Hematopoietic multipotent progenitor cell treated with erythropoietin and hydrocortisone succinate and interleukin-3 and kit ligand, for 17 days (in vitro differentiated cells): ENCODE measurements at regions not wholly inside any gene's neighbourhood (a gene's known extent, or its start where the extent isn't known, plus 50 kb on each side); places are given as distances from the start of the nearest gene placed in this dataset.
"Not testable (repeated sequence)": the region's sequence is repeated elsewhere in the genome, so short reads cannot be mapped to it uniquely, and the experiment has no call there.

Experiments
- DNase-seq: peaks from one replicate; pipeline ENCODE4 v3.0.0-alpha.2; 2015; ENCODE audit warnings: low spot score

DNA sequence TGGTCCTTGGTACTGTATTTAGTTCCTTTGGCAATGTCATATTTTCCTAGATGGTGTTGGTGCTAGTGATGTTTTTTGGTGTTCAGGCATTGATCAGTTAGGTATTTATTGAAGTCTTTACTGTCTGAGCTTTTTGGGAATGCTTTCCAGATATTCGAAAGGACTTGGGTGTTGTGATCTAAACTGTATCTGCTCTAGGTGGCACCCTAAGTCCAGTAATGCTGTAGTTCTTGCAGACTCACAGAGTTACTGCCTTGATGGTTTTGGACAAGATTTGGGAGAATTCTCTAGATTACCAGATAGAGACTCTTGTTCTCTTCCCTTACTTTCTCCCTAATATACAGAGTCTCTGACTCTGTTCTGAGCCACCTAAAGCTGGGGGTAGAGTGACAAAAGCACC lies 513.6 kb upstream of the PITX2 start:
- no peak for DNase-seq

DNA sequence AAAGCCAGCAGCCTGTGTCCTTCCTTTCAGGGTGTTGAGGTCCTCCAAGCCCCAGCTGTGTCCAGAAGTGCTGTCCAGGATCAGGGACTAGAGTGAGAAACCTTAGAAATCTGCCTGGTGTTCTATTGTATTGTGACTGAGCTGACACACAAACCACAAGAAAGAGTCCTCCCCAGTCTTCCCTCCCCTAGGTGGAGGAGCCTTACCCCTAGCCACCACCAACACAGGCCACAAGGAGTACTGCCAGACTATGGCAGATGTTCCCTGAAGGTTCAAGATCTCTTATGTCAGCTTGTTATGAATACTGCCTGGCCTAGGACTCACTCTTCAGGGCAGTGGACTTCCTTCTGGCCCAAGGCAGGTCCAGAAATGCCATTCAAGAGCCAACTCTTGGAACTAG lies 514.1 kb upstream of the PITX2 start:
- DNase-seq = no peak

DNA sequence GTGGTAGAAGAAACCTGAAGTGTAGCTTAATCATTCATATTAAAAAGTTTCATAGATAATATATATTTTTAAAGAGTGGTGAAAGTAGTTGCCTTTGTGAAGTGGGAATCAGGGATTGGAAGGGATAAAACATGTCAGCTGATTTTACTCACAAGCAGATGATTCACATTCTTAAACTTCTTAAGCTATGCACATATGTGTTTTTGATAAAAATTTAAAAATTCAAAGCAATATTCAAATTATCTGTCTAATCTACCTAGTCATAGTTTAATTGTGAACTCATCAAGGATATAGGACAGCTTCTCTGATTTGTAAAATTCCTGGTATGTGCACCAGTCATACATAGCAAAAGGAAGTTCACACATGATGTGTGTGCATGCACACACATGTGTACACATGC lies 520.6 kb upstream of the PITX2 start:
- DNase-seq = no peak

GRCh38 chr4:111154934-111155333 lies 532.1 kb upstream of the PITX2 start:
- DNase-seq = no peak

GRCh38 chr4:111164556-111164955 lies 541.7 kb upstream of the PITX2 start:
- DNase-seq = not testable (repeated sequence)

DNA sequence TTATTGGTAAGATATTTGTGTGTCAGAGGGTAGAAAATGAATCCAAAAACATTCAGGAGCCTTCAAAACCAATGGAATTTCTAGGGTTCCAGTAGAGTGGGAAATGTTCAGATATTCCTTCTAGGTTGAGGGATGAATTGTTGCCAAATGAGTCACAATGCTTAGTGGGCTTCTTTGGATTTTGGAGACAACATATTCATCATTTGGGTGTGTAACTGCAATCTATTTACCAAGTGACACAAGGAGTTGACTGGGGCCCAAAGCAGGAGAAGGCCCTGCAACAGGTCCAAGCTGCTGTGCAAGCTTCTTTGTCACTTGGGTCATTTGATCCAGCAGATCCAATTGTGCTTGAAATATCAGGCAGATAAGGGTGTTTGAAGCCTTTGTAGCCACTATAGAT lies 551.5 kb upstream of the PITX2 start:
- DNase-seq = no peak

- DNase-seq = no peak
These were observed 555.4 kb upstream of the PITX2 start for GRCh38 chr4:111178231-111178630.

DNA sequence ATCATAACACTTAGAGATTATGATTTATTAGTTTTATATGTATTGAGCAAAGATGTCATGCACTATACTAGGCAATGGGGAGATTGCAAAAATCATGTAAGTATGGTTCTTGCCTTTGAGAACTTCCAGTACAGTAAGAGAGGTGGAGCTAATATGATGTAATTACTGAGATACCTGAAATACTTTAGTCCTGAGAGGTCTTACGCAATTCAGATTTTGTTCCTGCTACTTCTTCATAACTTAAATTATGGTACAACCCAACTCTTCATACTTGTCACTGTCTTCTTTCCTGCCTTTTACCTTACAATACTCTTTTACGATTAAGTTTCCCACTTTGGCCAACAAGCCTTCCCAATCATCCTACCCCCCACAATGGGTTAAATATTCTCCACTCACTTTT lies 564.2 kb upstream of the PITX2 start:
- no peak for DNase-seq

GRCh38 chr4:111198446-111198845 lies 575.6 kb upstream of the PITX2 start:
- no peak for DNase-seq

DNA sequence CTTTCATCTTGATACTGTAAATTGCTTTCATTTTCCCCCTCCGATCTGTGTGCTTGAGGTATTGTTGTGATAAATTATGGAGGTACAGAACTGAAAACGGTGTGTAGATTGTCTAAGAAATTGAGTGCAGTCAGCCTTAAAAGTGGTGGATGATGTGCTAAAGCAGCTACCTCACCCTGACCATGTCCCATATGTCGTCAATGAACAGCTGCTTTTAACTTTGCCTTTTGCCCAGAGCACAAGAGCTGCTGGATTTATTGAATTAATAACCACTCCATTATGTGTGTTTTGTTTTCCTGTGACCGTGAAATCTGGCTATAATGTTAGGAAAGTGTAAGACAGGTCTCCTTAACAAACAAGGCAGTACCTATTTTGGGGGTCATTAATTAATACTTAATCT lies 581.9 kb upstream of the PITX2 start:
- DNase-seq = no peak

DNA sequence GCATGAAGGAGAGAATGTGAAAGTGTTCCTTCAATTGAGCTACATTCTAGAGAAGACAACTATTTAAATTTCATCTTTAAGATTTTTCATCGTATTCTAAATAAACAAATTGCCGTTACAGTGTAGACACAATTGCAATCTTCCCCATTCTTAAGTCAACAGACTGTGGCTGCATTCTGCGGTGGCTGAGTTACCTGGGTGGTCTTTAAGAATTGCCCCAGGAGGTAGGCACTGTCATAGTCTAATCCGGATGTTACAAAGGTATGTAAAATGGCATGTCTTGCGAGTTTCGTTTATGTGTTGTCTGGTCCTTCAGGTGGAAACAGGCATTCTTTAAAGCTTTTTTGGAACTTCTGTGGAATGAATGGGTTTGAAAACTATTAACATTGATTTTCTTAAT lies 586.1 kb upstream of the PITX2 start:
- DNase-seq = no peak

GRCh38 chr4:111209706-111210105 lies 586.8 kb upstream of the PITX2 start:
- DNase-seq = no peak

DNA sequence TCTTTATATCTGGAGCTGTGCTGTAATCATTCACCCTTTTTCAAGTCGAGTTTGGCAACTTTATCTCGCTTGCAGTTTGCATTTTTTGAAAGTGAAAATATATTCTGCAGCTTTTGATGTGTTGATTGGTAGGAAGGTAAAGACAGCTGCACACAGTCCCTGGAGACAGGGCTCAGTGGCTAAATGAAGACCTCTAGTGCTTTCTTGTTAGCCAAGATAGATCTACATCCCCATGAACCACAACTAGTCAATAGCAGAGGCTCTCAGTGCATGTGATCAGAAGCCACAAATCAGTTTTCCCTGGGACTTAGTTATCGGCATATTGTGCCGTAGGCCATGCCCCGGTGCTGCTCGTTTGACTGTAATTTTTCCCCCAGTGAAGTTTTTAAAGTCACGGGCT lies 587.7 kb upstream of the PITX2 start:
- DNase-seq = no peak

DNA sequence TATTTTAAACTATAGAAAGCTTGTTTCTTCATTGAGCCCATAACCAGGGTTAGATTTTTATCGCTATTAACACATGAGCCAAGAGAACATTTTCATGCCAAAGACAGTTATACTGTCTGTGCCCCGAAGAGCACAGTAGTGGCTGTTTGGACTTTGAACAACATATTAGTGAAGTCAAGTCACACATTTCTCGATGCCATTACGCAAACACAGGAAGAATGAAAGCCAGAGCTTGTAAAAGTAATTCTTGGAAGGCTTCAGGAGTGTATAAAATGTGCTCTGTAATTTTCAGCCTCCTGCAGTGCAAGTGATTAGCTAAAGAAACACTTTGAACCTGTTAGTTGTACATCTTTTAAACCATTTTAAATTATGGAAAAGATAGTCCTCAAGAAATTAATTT lies 590.7 kb upstream of the PITX2 start:
- DNase-seq = no peak

DNA sequence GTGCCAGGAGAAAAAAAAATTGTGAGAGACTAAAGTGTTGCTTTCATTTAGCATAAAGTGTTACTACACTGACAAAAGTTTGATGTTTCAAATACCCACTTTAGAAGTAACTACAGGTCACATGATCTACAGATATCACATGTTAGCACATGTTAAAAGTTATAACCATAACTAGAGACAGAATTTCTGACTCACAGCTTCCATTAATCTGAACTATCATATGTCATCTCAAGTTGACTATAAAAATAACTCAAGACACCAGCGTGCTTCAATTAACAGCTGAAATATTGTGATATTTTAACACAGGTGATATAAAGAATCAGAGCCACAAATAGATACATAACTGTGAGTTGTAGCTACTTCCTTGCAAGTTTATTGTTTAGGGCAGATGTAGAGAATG lies 591.5 kb upstream of the PITX2 start:
- no peak for DNase-seq

- no peak for DNase-seq
These were observed 592.9 kb upstream of the PITX2 start for GRCh38 chr4:111215755-111216154.

- no peak for DNase-seq
These were observed 593.9 kb upstream of the PITX2 start for GRCh38 chr4:111216791-111217190.

GRCh38 chr4:111221371-111221770 lies 598.5 kb upstream of the PITX2 start:
- no peak for DNase-seq

- DNase-seq = no peak
These were observed 605.5 kb upstream of the PITX2 start for GRCh38 chr4:111228396-111228795.

DNA sequence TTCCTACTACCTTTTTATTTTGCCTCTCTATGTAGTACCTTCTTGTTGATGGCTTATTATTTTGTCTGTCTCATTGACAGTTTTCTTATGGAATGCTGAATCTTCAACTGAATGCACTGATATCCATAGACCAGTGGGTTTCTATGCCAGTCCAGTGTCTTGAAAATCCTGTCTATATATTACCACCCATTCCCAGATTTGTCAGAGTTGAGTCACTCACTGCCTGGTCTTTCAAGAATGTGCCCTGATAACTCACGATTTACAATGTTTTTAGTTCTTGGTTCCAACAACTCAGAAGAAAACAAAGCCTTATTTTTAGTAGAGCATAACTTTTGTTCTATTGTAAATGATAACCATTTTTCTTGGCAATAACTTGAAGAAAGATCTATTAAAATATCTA lies 606.0 kb upstream of the PITX2 start:
- no peak for DNase-seq

GRCh38 chr4:111230265-111230664 lies 607.4 kb upstream of the PITX2 start:
- DNase-seq = no peak

- DNase-seq = no peak
These were observed 608.4 kb upstream of the PITX2 start for GRCh38 chr4:111231281-111231680.

GRCh38 chr4:111234939-111235338 lies 612.1 kb upstream of the PITX2 start:
- DNase-seq = no peak

GRCh38 chr4:111263836-111264235 lies 641.0 kb upstream of the PITX2 start:
- DNase-seq = no peak

- DNase-seq = no peak
These were observed 644.1 kb upstream of the PITX2 start for GRCh38 chr4:111266937-111267336.
